ENCODE measurements at regions not wholly inside any gene's neighbourhood (a gene's known extent, or its start where the extent isn't known, plus 50 kb on each side); places are given as distances from the start of the nearest gene placed in this dataset.

- no peak for TF ChIP-seq CTCF (IDR thresholded peaks at IDR 0.05)
- TF ChIP-seq EZH2 (IDR thresholded peaks at IDR 0.05) = no peak
These were observed 90.8 kb downstream of the NAA11 start for GRCh38 chr4:79235095-79235494.

Measured in neural progenitor cell (in vitro differentiated cells).